HepG2 (cell line): ENCODE measurements at regions not wholly inside any gene's neighbourhood (a gene's known extent, or its start where the extent isn't known, plus 50 kb on each side); places are given as distances from the start of the nearest gene placed in this dataset.

ENCODE experiments used
- ATAC-seq: fragments of 200-7000 bp; cut with Tn5 transposase; 3 replicates; pipeline ENCODE4 v1.9.1; 2020; ENCODE audit warnings: mild to moderate bottlenecking, moderate library complexity
- BruUV-seq: library from RNA; stranded (reverse); fragments of 400-500 nt; replicated peaks from 2 replicates; lab custom pipeline; 2021; lab: Mats Ljungman, UMichigan
- CTCF ChIA-PET: fragments of 300-600 bp; formaldehyde crosslinking; extraction: SDS; loops from one replicate; lab custom pipeline; 2021; ENCODE audit warnings: low total read pairs, inconsistent platforms, low intra/inter-chr PET ratio; lab: Yijun Ruan, JAX
- POLR2A ChIA-PET: fragments of 350-600 bp; sonication (Branson Sonifier 250); formaldehyde crosslinking; loops from one replicate; lab custom pipeline; 2020; ENCODE audit warnings: antibody characterized with exemption, inconsistent platforms; lab: Yijun Ruan, JAX
- DNase-seq: peaks from one replicate; pipeline ENCODE4 v3.0.0-alpha.2; 2015; ENCODE audit warnings: low spot score
- FAIRE-seq: peaks from 3 replicates; lab custom pipeline; 2011; peaks lifted over from hg19 to GRCh38; lab: Jason Lieb, UNC
- H2AFZ ChIP-seq: one replicate; pipeline ENCODE4 v1.6.1; 2011; ENCODE audit warnings: low read length, inconsistent platforms
- H3K27ac ChIP-seq: fragments of 300-600 bp; 3 replicates; pipeline ENCODE4 v1.8.0; 2011; ENCODE audit warnings: mixed run types, mild to moderate bottlenecking, mixed read lengths, low read length, inconsistent platforms; ENCODE audit not compliant: insufficient read depth; ENCODE audit errors: extremely low read length
- H3K27me3 ChIP-seq, 2 experiments: fragments of 200-600 bp in 1 of 2; 2 replicates in 1 of 2; 3 replicates in 1 of 2; pipeline versions ENCODE4 v1.6.0 to v1.8.0; 2011; ENCODE audit warnings: low read length in 2 of 2, mild to moderate bottlenecking in 2 of 2, moderate library complexity in 2 of 2, inconsistent platforms in 1 of 2; ENCODE audit not compliant: insufficient read depth in 2 of 2, control insufficient read depth in 1 of 2
- H3K36me3 ChIP-seq, 2 experiments: fragments of 200-600 bp in 1 of 2; replicated peaks in 1 of 2; 2 replicates in 1 of 2; 3 replicates in 1 of 2; pipeline versions ENCODE4 v1.5.1 to v1.8.0; 2011; ENCODE audit warnings: low read length in 2 of 2, inconsistent platforms in 1 of 2; ENCODE audit not compliant: insufficient read depth in 2 of 2, control insufficient read depth in 1 of 2
- H3K4me1 ChIP-seq: 2 replicates; pipeline ENCODE4 v1.5.1; 2012; ENCODE audit warnings: low read length, inconsistent platforms; ENCODE audit not compliant: insufficient read depth
- H3K4me2 ChIP-seq: 2 replicates; pipeline ENCODE4 v1.6.0; 2011; ENCODE audit warnings: low read depth, low read length, inconsistent platforms
- H3K4me3 ChIP-seq, 3 experiments: fragments of 200-600 bp in 1 of 3; sonication (generic), shearing (Covaris generic) in 1 of 3; replicated peaks in 1 of 3; 2 replicates each; pipeline ENCODE4 v1.5.1; 2011 to 2016; ENCODE audit warnings: low read length in 3 of 3, inconsistent platforms in 2 of 3, low read depth in 2 of 3, mild to moderate bottlenecking in 2 of 3, control low read depth in 1 of 3, mixed read lengths in 1 of 3; ENCODE audit not compliant: insufficient read depth in 1 of 3
- H3K79me2 ChIP-seq: one replicate; pipeline ENCODE4 v1.6.1; 2011; ENCODE audit warnings: low read length, inconsistent platforms; ENCODE audit not compliant: insufficient read depth
- H3K9ac ChIP-seq: 2 replicates; pipeline ENCODE4 v1.6.0; 2011; ENCODE audit warnings: mild to moderate bottlenecking, low read depth, low read length, inconsistent platforms; ENCODE audit not compliant: insufficient read depth
- H3K9me3 ChIP-seq: 2 replicates; pipeline ENCODE4 v1.5.1; 2012; ENCODE audit warnings: mild to moderate bottlenecking, low read length
- H4K20me1 ChIP-seq: 2 replicates; pipeline ENCODE4 v1.6.0; 2011; ENCODE audit warnings: inconsistent platforms, mild to moderate bottlenecking, low read length, moderate library complexity; ENCODE audit not compliant: insufficient read depth
- ATF7 ChIP-seq, 2 experiments: fragments of 450-650 bp in 1 of 2; sonication (generic) in 1 of 2; formaldehyde crosslinking in 1 of 2; IDR thresholded peaks; 2 replicates each; pipeline versions ENCODE4 v1.4.0 to v1.6.1; 2016 to 2020; ENCODE audit warnings: antibody characterized with exemption in 1 of 2, mild to moderate bottlenecking in 1 of 2, missing genetic modification reagents in 1 of 2
- CCDC6 ChIP-seq: sonication (generic); formaldehyde crosslinking; IDR thresholded peaks from 2 replicates; pipeline ENCODE4 v1.8.1; 2022; ENCODE audit warnings: mild to moderate bottlenecking, missing genetic modification reagents, moderate library complexity
- HIVEP1 ChIP-seq: sonication (generic); formaldehyde crosslinking; IDR thresholded peaks from 2 replicates; pipeline ENCODE4 v1.4.0; 2020; ENCODE audit warnings: mild to moderate bottlenecking, missing genetic modification reagents
- ISX ChIP-seq: sonication (generic); formaldehyde crosslinking; conservative IDR thresholded peaks from 2 replicates; pipeline ENCODE4 v1.5.0; 2020; ENCODE audit warnings: missing genetic modification reagents
- NFKB2 ChIP-seq: sonication (generic); formaldehyde crosslinking; IDR thresholded peaks from 2 replicates; pipeline ENCODE4 v1.4.0; 2020; ENCODE audit warnings: missing genetic modification reagents, borderline replicate concordance
- POLR2A ChIP-seq, 2 experiments: IDR thresholded peaks; 2 replicates each; pipeline ENCODE4 v1.6.1; 2011; ENCODE audit warnings: low read depth in 2 of 2, low read length in 2 of 2, mild to moderate bottlenecking in 1 of 2, moderate library complexity in 1 of 2; ENCODE audit not compliant: insufficient read depth in 1 of 2
- THAP9 ChIP-seq: sonication (generic); formaldehyde crosslinking; IDR thresholded peaks from 2 replicates; pipeline ENCODE4; 2020; ENCODE audit warnings: missing genetic modification reagents, mild to moderate bottlenecking, borderline replicate concordance
- ZBTB3 ChIP-seq: sonication (generic); formaldehyde crosslinking; IDR thresholded peaks from 2 replicates; pipeline ENCODE4 v1.4.0; 2020; ENCODE audit warnings: low read depth, mild to moderate bottlenecking, moderate library complexity, missing genetic modification reagents, borderline replicate concordance
- ZNF232 ChIP-seq: sonication (generic); formaldehyde crosslinking; IDR thresholded peaks from 2 replicates; pipeline ENCODE4 v1.4.0; 2020; ENCODE audit warnings: missing genetic modification reagents, borderline replicate concordance
- ZNF329 ChIP-seq: sonication (generic); formaldehyde crosslinking; IDR thresholded peaks from 2 replicates; pipeline ENCODE4 v1.9.0; 2021; ENCODE audit warnings: low read depth, mild to moderate bottlenecking, missing genetic modification reagents
- ZNF431 ChIP-seq: sonication (generic); formaldehyde crosslinking; IDR thresholded peaks from 2 replicates; pipeline ENCODE4 v1.9.0; 2022; ENCODE audit warnings: missing genetic modification reagents, low read depth, mild to moderate bottlenecking, borderline replicate concordance
- in situ Hi-C: cut with HindIII; loops from 2 replicates; pipeline ENCODE4 v1.10.0; 2017; ENCODE audit warnings: low pct_unique_long_range_greater_than_20kb; ENCODE audit not compliant: extremely low pct_ligation_motif_present
- intact Hi-C: fragments of 100-400 bp; cut with micrococcal nuclease; formaldehyde crosslinking; loops from one replicate; pipeline ENCODE4 v1.10.0; 2022; ENCODE audit not compliant: unreplicated experiment

DNA sequence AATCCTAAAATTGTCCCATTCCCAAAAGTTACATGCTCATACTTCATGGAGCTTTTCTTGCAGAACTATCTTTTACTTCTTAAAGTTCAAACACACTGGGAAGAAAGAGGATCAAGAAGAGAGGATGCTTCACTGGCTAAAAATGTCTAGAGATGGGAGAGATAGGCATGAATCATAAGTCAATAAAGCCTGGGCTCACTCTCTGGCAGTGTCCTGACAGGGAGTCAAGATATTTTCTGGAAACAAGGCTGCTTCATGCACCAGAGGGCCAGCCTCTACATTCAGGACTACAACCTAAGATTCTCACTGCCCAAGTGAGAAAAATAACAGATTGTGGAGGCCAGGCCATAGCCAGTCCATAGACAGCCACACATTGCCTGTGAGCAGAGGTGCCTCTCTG, 1358.4 kb downstream of the EFNA5 start:
- H3K79me2 ChIP-seq: no peaks in the 10 kb centered on the region
- FAIRE-seq: no peak
- no peaks in the 10 kb centered on the region for H3K36me3 ChIP-seq
- no TSS peak for BruUV-seq
- H4K20me1 ChIP-seq: no peaks in the 10 kb centered on the region
- H3K4me3 ChIP-seq: no peak overlapping the region
- H3K27ac ChIP-seq: no peak overlapping the region
- H2AFZ ChIP-seq: no peak overlapping the region
- no peak for ATAC-seq
- H3K9me3 ChIP-seq: no peaks in the 10 kb centered on the region
- intact Hi-C loops: no loop called here
- in situ Hi-C loops: no loop called here
- no peaks in the 10 kb centered on the region for H3K4me1 ChIP-seq
- no peak for DNase-seq
- H3K9ac ChIP-seq: no peak overlapping the region
- H3K27me3 ChIP-seq: no peaks in the 10 kb centered on the region; a peak in 1 of 5 replicates
- CTCF ChIA-PET: no interaction called here
- TF ChIP-seq ZNF232 (CRISPR knock-in tag): no peak
- no peak for TF ChIP-seq ZNF329 (CRISPR knock-in tag)
- no peak for TF ChIP-seq ZBTB3 (CRISPR knock-in tag)
- TF ChIP-seq CCDC6: no peak
- TF ChIP-seq ZNF431: no peak
- TF ChIP-seq ATF7 (IDR thresholded peaks at IDR 0.05): no peak
- TF ChIP-seq ATF7 (CRISPR knock-in tag; IDR thresholded peaks at IDR 0.05): no peak
- no peak for TF ChIP-seq THAP9 (CRISPR knock-in tag)
- TF ChIP-seq POLR2A (IDR thresholded peaks at IDR 0.05; ENCODE audit: insufficient read depth in 1 of 2, low read depth in 2 of 2, low read length in 2 of 2): no peak
- TF ChIP-seq HIVEP1 (CRISPR knock-in tag): no peak
- TF ChIP-seq NFKB2 (CRISPR knock-in tag): no peak
- TF ChIP-seq ISX: no peak
- H3K4me2 ChIP-seq: no peak overlapping the region
- POLR2A ChIA-PET: no interaction called here
